Activated CD8-positive, alpha-beta T cell treated with anti-CD3 and anti-CD28 coated beads for 36 hours (primary cell): ENCODE measurements at regions not wholly inside any gene's neighbourhood (a gene's known extent, or its start where the extent isn't known, plus 50 kb on each side); places are given as distances from the start of the nearest gene placed in this dataset.
"Not testable (repeated sequence)": the region's sequence is repeated elsewhere in the genome, so short reads cannot be mapped to it uniquely, and the experiment has no call there.

Experiments used
- ATAC-seq: fragments of 200-7000 bp; cut with Tn5 transposase; one replicate; pipeline ENCODE4 v1.10.0; 2021; ENCODE audit warnings: mild to moderate bottlenecking, moderate library complexity
- CTCF ChIA-PET: fragments of 350-600 bp; sonication (Branson Sonifier 250); formaldehyde crosslinking; loops from one replicate; lab custom pipeline; 2021; ENCODE audit warnings: antibody characterized with exemption; lab: Charles Lee
- POLR2A ChIA-PET: fragments of 350-600 bp; sonication (Branson Sonifier 250); formaldehyde crosslinking; loops from one replicate; lab custom pipeline; 2021; ENCODE audit warnings: antibody characterized with exemption; lab: Charles Lee
- DNase-seq: peaks from one replicate; pipeline ENCODE4 v3.0.0-alpha.2; 2020
- H3K27ac Mint-ChIP-seq: one replicate; pipeline ENCODE4 v1.8.0; 2021; ENCODE audit warnings: mild to moderate bottlenecking, mixed read lengths
- H3K27me3 Mint-ChIP-seq: one replicate; pipeline ENCODE4 v1.8.0; 2021; ENCODE audit warnings: mixed read lengths
- H3K36me3 Mint-ChIP-seq: one replicate; pipeline ENCODE4 v1.8.0; 2021; ENCODE audit warnings: low read depth, mixed read lengths
- H3K4me1 Mint-ChIP-seq: one replicate; pipeline ENCODE4 v1.8.0; 2021; ENCODE audit warnings: low read depth, mixed read lengths
- H3K4me3 Mint-ChIP-seq: one replicate; pipeline ENCODE4 v1.8.0; 2021; ENCODE audit warnings: mild to moderate bottlenecking, moderate library complexity, mixed read lengths
- H3K9me3 Mint-ChIP-seq: one replicate; pipeline ENCODE4 v1.8.0; 2021; ENCODE audit warnings: mixed read lengths
- CTCF ChIP-seq: fragments of 200-600 bp; IDR thresholded peaks from one replicate; pipeline ENCODE4 v1.8.0; 2022; ENCODE audit warnings: antibody characterized with exemption, mild to moderate bottlenecking
- intact Hi-C: fragments of 100-400 bp; cut with micrococcal nuclease; formaldehyde crosslinking; loops from one replicate; pipeline ENCODE4 v1.10.0; 2022

- ATAC-seq: no peak
- H3K27ac Mint-ChIP-seq: no peak overlapping the region
- intact Hi-C loops: no loop called here
- TF ChIP-seq CTCF: no peak
- ChIA-PET POLR2A (no interaction called here), CTCF (no interaction called here)
- H3K27me3 Mint-ChIP-seq: peaks cover 3% of the 10 kb centered on the region
- no peaks in the 10 kb centered on the region for H3K36me3 Mint-ChIP-seq
- H3K9me3 Mint-ChIP-seq: no peaks in the 10 kb centered on the region
- H3K4me1 Mint-ChIP-seq: no peaks in the 10 kb centered on the region
- DNase-seq: no peak
- H3K4me3 Mint-ChIP-seq: no peak overlapping the region
Observed at GRCh38 chr1:243959998-243960397, 91.1 kb upstream of the ZBTB18 start.

GRCh38 chr1:243957141-243957540, 93.9 kb upstream of the ZBTB18 start:
- Mint-ChIP-seq H3K27me3 (peaks cover 3% of the 10 kb centered on the region), H3K4me1 (no peaks in the 10 kb centered on the region), H3K27ac (no peak overlapping the region), H3K36me3 (no peaks in the 10 kb centered on the region), H3K4me3 (no peak overlapping the region), H3K9me3 (no peaks in the 10 kb centered on the region)
- DNase-seq (no peak), ATAC-seq (no peak)
- CTCF ChIA-PET: no interaction called here
- intact Hi-C loops: no loop called here
- no peak for TF ChIP-seq CTCF
- POLR2A ChIA-PET: no interaction called here

GRCh38 chr1:243956450-243956849, 94.6 kb upstream of the ZBTB18 start:
- H3K9me3 Mint-ChIP-seq: no peaks in the 10 kb centered on the region
- DNase-seq (no peak), ATAC-seq (no peak)
- H3K36me3 Mint-ChIP-seq: no peaks in the 10 kb centered on the region
- no peak for TF ChIP-seq CTCF
- CTCF ChIA-PET: no interaction called here
- no peaks in the 10 kb centered on the region for H3K4me1 Mint-ChIP-seq
- H3K27me3 Mint-ChIP-seq: peaks cover 3% of the 10 kb centered on the region
- intact Hi-C loops: no loop called here
- POLR2A ChIA-PET: no interaction called here
- H3K27ac Mint-ChIP-seq: no peak overlapping the region
- no peak overlapping the region for H3K4me3 Mint-ChIP-seq

GRCh38 chr1:243951207-243951606, 99.9 kb upstream of the ZBTB18 start:
- H3K27me3 Mint-ChIP-seq, ATAC-seq, H3K27ac Mint-ChIP-seq, POLR2A ChIA-PET, intact Hi-C loops, H3K4me1 Mint-ChIP-seq, H3K4me3 Mint-ChIP-seq, CTCF ChIA-PET, H3K9me3 Mint-ChIP-seq, DNase-seq, H3K36me3 Mint-ChIP-seq: not testable (repeated sequence)

- intact Hi-C loops: no loop called here
Observed at GRCh38 chr1:243950166-243950565, 100.1 kb upstream of the AKT3 start.

More at GRCh38 chr1:243950166-243950565, 100.1 kb upstream of the AKT3 start:
- H3K9me3 Mint-ChIP-seq: no peaks in the 10 kb centered on the region
- CTCF ChIA-PET: no interaction called here
- no peak overlapping the region for H3K27ac Mint-ChIP-seq
- no peak for DNase-seq
- H3K4me3 Mint-ChIP-seq: no peak overlapping the region
- no peak for ATAC-seq
- POLR2A ChIA-PET: no interaction called here
- no peaks in the 10 kb centered on the region for H3K36me3 Mint-ChIP-seq
- no peaks in the 10 kb centered on the region for H3K4me1 Mint-ChIP-seq
- no peak for TF ChIP-seq CTCF
- H3K27me3 Mint-ChIP-seq: no peaks in the 10 kb centered on the region
